GM21619 (cell line): ENCODE measurements at regions not wholly inside any gene's neighbourhood (a gene's known extent, or its start where the extent isn't known, plus 50 kb on each side); places are given as distances from the start of the nearest gene placed in this dataset.
"Not testable (repeated sequence)": the region's sequence is repeated elsewhere in the genome, so short reads cannot be mapped to it uniquely, and the experiment has no call there.

Experiments used
- ATAC-seq: cut with Tn5 transposase; IDR thresholded peaks from one replicate; pipeline ENCODE4 v1.9.1; 2021; ENCODE audit not compliant: unreplicated experiment

DNA sequence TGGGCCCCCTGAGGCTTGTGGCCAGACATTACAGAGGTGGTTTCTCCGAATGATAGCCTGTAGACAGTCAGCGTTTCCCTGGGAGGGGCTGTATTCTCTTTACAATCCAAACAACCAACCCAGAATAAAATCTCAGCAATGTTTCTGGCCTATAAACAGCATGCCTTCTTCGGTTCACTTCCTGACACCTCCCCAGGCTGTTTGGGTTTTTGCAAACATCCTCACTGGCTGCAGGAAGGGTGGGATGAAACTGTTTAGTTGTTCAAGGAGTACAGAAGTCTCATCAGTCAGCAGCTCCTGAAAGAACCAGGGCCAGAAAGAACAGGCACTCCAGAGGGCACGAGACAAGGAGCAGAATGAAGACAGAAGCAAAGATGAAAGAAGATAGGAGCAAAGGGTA lies 350.0 kb downstream of the QKI start:
- ATAC-seq: no peak

DNA sequence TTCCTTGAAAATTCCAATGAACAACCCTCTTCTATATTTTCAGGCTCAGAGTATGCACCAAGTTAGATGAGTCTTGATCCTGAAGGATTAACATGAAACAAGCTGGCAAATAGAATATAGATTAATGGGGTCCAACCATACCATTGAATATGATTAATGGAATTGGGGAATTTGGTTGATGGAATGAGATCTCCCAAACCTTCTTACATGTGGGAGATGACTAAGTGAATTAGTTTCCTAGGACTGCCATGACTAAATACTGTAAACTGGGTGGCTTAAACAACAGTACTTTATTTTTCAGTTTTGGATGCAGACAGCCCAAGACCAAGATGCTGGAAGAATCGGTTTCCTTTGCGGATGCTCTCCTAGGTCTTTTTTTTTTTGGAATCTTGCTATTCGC lies 347.0 kb downstream of the QKI start:
- no peak for ATAC-seq

DNA sequence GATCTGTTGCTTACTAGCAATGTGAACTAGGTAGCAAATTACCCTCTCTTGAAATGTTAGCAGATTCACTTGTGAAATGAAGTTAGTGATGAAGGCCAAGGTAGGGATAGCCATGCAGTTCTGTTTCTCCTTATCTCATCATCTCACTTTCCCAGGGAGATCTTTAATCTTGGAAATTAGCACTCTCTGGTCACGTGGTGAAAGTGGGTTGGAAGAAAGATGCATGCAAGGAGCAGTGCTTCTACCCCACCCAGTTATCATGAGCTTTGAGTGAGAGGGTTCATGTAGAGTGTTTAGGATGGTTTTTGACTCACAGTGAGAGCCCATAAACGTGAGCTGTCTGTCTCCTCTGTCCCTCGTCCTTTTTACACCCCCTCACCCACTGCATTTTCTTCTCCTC lies 346.3 kb downstream of the QKI start:
- ATAC-seq: no peak

DNA sequence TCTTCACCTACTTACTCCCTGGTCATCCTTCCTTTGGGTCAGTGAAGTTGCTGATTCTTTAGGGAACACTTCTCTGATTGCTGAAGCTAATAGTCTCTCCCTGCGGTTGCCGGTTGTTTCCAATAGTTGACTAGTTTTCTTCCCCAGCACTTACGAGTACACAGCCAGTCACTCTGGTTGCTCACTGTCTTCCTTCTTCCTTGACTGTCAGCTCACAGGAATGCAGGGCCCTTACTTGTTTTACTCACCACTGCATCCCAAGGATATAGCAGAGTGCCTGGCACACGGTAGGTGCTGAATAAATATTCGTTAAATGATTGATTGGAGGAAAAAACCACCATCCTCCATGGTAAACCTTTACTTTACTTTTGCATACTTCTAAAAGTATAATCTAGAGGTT lies 345.0 kb downstream of the QKI start:
- no peak for ATAC-seq

DNA sequence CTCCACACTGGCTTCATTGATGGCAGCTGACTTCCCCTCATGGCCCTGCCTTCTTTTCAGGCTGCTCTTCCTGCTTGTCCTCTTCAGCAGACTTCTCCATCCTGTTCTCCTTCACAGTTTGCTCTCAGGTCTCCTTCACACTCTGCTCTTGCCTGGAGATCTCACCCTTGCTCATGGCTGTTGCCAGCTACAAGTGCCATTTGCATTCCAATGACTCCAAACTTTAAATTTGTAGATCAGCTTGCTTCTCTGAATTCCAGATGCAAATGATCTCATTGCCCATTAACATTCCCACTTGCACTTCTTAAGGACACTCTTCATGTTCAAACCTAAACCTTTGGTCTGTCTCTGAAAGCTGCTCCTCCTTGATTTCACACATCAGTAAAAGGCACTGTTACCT lies 343.0 kb downstream of the QKI start:
- no peak for ATAC-seq

DNA sequence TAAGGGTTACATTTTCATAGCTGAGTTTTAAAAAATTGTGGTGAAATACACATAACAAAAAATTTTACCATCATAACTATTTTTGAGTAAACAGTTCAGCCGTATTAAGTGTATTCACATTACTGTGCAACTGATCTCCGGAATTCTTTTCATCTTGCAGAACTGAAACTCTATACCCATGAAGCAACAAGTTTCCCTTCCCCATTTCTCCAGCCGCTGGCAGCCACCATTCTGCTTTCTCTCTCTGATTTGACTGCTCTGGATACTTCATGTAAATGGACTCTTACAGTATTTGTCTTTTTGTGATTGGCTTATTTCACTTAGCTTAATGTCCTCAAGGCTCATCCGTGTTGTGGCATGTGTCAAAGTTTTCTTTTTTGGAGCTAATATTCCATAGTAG lies 341.6 kb downstream of the QKI start:
- ATAC-seq: peak; percentile 100

DNA sequence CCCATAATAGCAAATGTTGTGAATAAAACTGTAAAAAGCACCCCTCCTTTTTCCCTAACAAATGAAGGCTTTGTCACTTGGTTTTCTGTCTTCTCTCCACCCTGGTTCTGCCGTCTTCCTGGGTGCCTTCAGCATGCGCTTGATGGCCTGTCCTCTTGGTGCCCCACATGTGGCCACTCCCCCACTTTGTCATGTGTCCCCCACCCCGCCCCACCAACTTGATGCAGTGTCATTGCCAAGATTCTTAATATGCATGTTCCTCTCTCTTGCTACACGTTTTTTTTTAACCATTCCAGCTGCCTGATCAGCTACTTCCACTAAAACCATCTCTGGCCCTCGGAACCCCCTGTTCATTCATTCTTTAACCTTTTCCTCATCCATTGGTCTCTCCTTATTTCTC lies 340.3 kb downstream of the QKI start:
- ATAC-seq: no peak

DNA sequence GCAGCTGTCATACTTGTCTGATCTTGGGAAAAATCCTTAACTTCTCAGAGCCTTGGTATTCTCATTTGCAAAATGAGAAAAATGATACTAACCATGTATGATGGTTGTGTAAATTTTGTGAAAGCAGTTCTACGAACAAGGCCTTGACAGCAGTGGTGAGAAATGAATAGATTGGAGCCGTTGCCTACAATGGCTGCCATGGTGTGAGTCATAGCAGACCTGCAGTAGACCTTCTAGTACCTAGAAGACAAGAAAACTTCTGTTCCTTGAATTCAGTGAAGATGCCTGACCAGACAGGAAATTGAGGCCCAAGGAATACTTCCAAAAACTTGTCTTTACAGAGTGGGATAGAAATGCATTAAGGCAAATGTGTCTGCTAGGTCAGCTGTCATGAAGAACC lies 338.9 kb downstream of the QKI start:
- ATAC-seq: no peak

DNA sequence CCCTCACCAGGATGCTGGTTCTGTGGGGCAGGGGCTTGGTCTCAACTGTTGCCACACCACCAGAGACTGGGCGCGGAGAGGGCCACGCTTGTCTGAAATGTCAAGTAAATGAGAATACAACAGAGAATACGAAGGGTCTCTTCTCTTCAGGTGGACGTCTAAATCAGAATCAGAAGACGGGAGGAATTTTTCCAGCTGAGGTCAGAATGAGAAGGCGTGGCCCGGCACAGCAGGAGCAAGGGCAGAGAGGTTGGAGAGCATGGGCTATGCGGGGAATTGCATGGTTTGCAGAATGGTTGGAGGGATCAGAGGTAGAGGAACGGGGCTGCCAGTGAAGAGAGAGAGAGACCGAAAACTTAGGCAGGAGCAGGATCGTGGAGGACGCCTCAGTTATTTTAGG lies 337.9 kb downstream of the QKI start:
- ATAC-seq: no peak

DNA sequence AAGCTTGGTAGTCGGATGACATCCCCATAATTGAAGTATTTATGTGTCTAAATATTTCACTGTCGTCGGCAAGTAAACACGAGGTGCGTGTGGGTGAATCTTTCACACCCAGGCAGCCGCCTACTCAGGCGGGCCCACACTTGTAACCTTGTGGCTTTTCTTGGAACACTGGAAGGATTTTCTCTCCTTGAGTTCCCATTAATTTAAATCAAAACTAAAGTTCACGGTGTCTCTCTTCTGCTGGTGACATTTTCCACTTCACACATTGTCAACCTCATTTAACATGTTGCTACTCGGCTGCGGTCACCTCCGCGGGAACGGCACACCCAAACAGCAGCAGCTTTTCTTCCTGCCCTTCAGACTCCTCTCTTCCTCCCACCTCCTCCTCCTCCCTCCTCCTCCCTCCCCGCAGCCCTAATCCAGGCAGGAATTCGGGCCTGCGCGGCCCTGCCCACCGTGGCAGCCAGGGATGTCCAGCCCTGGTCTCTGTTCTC lies 336.6 kb downstream of the QKI start:
- no peak for ATAC-seq

DNA sequence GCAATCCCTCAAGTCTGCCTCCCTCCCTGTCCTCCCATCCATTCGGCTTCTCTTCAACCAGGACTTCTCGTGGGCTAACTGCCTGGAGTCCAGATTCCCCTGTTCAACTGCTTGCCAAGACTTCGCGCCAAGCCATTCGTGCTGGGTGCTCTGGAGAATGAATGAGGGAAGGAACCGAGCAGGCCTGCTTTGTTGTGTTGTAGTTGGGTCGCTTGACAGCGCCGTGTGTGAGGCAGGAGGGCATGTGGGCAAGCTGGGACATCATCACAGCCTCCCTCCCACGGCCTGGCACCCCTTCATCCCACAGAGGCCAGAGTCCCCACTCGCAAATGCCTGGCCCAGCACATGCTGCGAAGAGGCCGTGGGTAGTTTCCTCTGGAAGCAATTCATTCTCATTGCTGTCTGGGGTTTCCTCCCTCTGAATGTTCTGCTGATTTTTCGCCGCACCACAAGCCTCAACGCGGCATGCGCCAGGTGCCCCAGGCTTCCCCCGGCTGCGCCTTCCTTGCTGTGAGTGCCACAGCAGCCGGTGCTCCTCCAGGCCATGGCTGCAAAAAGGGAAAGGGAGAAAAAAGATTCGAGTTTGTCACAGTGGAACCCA lies 336.0 kb downstream of the QKI start:
- no peak for ATAC-seq

DNA sequence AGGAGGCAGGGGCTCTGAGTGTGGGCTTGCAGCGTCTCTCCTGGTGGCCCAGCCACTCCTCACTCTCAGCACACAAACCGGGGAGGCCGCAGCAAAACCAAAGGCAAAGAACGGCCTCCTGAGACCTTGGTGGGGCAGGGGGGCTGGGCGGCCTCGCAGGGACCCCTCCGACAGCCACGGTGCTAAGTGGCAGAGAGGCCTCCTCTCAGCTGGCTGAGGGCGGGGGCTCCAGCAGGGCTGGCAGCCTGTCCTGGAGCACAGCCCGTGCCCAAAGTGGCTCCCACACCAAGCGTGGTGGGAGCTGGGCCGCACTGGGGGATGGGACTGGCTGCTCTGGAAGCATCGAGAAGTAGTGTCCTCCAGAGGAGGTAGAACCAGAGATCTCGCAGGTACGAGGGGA lies 334.4 kb downstream of the QKI start:
- ATAC-seq: no peak

DNA sequence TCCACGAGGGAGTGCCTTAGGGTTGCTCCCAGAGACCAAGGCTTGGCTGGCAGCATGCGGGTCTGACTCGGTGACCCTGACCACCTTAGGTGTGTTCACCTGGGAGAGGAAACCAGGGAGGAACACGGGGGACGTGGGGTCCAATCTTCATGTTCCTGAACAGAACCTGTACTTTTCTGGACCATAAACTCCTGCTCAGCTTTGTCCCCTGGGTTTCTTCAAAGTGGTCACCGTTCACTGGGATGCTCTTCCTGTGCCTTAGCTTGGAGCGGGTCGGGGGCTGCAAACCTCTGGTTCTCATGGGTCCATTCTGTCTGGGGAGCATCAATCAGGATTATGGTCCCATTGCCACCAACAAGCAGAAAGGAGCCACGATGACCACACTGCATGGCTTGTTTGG lies 333.5 kb downstream of the QKI start:
- no peak for ATAC-seq

DNA sequence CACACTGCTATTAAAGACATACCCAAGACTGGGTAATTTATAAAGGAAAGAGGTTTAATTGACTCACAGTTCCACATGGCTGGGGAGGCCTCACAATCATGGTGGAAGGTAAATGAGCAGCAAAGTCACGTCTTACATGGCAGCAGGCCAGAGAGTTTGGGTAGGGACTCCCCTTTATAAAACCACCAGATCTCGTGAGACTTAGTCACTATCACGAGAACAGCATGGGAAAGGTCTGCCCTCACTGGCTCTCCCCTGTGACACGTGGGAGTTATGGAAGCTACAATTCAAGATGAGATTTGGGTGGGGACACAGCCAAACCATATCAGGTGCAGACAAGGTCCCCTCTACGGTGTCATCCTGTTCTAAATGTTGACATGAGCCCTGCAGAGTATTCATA lies 332.5 kb downstream of the QKI start:
- ATAC-seq: not testable (repeated sequence)

DNA sequence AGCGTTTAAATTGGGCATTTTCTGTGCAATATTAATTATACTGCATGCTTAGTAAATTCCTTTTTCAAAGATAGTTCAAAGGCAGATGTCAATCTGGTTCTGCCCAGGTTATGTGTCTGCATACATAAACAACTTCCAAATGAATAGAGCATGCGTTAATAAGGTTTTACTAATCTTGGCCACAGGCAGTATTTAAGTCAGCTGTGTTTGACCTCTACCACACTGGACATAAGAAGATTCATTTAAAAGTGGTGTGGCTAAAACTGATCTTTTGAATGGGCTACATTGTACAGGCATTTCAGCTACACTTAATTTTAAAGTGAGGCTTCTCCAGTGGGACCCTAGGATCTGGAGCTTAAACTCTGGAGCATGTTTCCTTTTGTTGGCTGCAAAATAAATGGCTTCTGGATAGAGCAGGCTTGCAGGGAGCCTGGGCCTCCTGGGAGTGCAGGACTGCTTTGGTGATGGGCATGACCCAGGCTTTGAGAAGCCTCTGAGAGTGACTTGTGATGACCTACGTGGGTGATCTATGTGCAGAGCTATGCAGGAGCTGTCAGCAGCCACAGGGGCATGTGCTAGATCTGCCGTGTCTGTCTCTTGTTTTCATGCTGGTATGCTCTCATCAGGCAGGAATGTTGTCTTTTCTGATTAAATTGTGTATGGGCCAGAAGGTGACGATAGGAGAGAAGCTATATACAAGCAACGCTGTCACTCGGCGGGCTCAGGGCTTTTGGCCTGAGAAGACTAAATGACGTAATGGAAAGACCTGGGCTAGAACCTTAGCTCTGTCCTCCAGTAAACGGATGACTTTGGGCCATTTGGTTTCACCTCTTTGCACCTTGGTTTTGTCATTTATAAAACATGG lies 331.2 kb downstream of the QKI start:
- ATAC-seq: no peak

DNA sequence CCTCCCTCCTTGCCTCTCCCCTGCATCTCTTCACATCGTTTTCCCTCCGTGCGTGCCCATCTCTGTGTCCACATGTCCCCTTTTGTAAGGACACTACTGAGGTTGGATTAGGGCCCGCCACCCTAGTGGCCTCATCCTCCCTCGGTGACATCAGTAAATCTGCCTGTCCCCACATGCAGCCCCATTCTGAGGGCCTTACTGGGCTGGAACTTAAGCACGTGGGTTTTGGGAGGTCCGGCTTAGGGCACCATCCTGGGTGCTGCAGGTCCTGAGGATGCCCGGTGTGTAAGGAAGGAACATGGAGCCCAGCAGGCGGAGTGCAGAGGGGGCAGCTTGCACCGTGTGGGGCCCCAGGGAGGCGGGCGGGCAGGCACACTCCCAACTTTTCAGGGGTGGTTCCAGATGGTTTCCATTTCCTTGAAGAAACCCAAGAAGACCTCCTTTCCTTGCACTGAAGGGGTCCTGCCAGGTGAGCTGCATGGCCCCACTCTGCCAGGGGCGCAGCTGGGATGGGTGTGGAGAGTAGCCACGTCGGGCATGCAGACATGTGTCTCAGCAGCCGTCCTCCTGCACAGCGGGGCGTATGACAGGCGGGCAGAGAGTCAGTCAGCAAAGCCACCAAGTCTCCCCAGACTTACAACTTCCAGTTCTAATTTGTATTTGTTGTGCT lies 329.9 kb downstream of the QKI start:
- no peak for ATAC-seq

DNA sequence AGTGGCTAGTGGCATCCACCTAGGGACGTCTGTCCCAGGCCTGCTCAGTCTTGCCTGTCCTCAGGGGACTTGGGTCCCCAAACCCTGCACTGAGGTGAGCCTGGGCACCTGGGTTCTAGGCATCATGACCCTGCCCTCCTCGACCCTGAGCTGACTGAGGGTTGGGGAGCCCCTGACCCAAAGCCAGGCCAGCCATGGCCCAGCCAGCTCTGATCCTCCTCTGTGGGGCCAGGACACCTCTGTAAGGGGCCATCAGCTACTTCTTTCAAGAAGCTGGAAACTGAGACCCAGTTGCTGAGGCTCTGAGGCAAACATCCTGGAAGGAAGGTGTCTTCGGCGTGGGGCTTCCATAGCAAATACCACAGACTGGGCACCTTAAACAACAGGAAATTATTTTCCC lies 329.3 kb downstream of the QKI start:
- ATAC-seq: no peak

DNA sequence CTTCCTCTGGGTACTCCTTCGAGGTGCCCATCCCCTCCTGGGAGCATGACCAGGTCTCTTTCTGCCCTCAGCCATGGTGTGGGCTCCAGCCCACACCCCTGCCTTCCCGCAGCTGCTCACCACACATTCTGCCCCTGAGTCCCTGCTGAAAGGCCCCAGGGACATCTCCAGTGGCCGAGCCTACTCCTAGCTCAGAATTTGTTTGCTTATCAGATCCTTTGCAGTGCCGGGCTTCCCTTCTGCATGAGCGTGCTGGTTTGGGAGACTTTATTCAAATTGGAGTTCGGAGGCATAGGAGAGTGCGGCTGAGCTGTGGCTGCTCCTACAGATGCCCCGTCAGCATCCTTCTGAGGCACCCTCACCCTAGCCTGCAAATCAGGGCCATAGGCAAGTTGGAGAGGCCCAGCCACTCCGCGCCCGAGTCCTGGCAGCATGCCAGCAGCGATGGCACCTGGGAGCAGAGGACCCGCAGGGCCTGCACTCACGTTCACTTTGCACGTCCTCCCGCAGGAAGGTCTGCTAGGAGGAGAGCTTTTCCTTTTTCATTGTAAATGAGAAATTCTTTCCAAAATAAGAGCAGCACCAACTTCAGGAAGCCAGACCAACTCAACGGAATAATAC lies 327.3 kb downstream of the QKI start:
- no peak for ATAC-seq

DNA sequence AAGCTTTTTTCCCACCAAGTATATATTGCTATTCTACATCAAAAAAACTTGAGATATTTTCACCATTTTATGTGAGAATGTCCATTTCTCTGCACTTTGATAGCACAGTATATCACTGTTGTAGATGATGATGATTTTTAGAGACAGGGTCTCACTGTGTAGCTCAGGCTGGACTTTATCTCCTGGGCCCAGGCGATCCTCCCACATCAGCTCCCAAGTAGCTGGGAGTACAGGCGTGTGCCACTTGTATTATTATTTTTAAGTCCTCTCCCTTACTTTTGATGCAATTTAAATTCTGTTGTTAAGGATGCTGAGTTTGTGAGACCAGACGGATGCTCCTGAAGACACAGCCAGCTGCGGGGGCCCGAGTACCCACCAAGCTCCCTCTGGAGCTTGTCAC lies 326.8 kb downstream of the QKI start:
- ATAC-seq: no peak

DNA sequence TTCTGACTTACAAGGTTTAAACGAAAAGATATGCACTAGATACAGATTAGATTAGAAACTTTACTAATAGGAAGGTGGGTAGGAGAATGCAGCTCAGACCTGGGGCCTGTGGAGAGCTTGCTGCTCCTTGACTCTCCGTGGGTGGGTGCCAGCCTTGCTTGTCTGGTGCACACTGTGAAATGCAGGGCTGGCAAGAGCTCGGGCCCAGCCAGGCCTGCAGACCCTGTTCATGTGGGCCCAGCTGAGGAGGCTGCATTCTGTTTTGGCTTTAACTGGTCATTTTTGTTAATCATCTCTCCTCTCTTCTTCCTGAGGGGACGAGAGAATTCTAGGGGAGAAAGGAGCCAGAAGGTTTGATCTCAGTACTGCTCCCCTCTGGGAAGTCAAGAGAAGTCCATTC lies 325.4 kb downstream of the QKI start:
- no peak for ATAC-seq

DNA sequence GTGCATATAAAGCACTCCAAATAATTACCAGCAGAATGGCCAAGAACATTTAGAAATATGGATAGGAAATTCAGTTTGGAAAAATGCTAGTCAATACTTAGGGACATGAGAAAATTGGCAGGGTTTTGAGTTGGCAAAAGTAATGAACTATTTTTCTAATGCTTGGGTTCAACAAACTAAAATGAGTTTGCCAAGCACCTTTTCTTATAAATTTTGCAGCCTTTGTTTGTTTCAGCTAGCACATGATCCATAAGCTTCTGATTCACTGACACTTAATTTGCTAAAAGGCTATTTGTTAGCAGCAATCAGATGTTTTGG lies 324.8 kb downstream of the QKI start:
- ATAC-seq: no peak
